ENCODE measurements at regions not wholly inside any gene's neighbourhood (a gene's known extent, or its start where the extent isn't known, plus 50 kb on each side); places are given as distances from the start of the nearest gene placed in this dataset.
"Not testable (repeated sequence)": the region's sequence is repeated elsewhere in the genome, so short reads cannot be mapped to it uniquely, and the experiment has no call there.

DNA sequence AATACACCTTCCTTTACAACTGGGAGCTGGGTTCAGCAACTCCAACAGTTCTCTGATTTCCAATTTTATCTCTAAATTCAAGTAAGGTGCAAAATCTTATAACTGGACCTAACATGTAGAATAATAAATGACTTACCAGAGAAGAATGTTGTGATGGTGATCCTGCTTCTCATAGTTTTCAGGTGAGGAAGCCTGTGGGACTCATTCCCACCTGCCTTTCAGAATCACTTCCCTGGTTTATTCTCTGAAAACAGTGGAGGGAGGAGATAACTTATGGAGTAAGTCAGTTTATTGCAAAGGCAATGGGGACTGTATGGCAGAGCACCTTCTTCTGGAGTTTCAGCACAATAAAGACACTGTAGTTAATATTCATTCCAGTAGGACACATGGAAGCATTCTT is 1188.2 kb upstream of the FAM98A start:
- no peak for DNase-seq

DNA sequence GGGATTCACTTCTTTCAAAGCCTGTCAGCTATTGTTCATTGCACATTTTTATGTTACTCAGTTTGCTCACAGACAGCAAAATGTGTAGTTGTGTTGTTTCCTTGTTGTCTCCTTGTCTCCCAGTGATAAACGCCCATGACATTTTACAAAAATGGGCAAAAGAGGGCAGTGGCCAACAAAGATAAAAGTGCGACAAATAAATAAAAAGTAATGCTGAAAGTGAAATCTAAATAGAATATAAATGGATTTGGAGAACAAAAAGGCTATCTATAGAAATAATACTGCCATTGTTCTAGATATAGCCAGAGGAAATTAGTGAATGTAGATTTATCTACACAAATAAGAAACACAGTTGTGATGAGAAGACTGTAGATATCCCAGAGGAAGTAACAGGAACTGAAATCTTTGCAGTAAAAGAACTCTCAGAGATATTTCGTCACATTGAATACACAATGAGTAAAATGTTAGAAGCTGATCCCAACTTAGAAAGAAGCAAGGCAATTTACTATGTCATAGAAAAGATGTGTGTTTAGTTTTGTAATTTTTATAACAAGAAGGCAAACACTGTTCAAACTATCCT is 1186.2 kb upstream of the FAM98A start:
- no peak for DNase-seq

DNA sequence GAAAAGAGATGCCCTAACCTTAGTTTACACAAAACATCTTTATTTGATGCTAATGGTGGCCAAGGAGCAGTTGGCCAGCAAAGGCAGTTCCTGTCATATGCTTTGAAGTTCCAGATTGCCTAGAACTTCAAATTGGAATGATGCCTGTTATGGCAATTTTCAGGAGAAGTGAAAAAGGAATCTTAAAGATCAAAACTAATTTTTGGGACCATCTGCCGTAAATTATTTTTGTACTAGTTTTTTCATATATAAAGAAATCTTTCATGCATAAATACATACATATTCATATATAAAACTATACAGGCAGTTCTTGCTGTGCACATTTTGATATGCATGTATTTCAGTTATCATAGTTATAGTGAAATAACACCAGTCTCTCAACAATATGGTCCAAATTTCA is 1185.6 kb upstream of the FAM98A start:
- no peak for DNase-seq

DNA sequence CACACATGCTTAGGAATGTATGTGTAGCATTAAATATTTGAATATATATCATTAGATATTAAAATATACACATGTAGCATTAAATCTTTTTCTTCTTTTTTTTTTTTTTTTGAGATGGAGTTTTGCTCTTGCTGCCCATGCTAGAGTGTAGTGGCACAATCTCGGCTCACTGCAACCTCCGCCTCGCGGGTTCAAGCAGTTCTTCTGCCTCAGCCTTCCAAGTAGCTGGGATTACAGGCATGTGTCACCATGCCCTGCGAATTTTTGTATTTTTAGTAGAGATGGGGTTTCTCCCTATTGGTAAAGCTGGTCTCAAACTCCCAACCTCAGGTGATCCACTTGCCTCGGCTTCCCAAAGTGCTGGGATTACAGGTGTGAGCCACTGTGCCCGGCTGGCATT is 1151.6 kb upstream of the FAM98A start:
- DNase-seq = not testable (repeated sequence)

DNA sequence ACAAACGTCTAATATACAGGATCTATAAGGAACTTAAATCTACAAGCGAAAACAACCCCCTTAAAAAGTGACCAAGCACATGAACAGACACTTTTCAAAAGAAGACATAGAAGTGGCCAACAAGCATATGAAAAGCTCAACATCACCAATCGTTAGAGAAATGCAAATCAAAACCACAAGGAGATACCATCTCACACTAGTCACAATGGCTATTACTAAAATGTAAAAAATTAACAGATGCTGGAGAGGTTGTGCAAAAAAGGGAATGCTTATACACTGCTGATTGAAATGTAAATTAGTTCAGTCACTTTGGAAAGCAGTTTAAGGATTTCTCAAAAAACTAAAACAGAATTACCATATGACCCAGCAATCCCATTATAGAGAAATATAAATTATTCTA is 1148.5 kb upstream of the FAM98A start:
- no peak for DNase-seq

DNA sequence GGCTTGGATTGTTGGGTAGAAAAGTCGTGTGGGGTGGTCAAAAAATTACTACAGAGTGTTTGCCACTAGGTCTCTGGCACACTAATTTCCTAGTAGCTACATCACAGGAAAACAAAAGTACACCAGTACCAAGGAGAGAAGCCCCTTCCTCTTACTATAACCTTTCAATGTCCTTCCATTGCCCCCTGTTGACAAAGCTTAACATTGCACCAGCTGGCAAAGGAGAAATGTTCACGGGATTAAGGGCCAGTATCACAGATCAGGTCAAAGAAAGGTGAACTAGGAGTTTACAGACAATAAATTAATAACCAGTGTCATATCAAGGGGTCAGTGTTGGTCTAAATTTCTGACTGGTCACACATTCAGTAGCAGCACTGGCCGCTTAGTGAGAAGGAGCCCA is 1139.6 kb upstream of the FAM98A start:
- no peak for DNase-seq

DNA sequence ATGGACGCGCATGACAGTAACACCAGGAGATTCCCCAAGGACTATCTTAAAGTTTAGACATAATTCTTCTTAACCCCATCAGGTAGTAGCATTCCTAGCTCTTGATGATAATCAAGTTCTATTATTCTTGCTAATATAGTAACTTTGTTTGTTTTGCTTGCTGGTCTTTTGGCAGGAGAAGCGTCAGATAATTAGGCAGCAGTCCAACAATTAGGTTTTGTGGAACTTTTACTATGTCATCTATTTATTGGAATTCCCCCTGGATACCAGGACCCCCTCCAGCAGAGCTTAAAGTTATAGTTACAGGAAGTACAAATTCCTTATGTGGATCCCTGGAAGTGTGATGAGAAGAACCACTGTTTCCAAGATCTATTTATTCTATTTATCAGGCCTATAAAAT is 1138.0 kb upstream of the FAM98A start:
- DNase-seq = no peak

DNA sequence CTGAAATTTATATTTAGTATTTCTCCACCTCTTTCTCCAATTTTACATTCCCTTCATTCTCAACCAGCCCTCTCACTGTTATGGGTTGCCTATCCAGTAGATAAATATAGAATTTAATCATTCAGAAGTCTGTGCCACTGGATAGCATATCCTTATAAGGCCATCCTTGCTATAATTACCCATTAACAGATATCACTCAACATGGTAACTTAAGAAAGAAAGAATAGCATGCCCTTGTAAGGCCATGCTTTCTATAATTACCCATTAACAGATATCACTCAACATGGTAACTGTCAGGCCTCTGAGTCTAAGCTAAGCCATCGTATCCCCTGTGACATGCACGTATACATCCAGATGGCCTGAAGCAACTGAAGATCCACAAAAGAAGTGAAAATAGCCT is 1137.4 kb upstream of the FAM98A start:
- no peak for DNase-seq

DNA sequence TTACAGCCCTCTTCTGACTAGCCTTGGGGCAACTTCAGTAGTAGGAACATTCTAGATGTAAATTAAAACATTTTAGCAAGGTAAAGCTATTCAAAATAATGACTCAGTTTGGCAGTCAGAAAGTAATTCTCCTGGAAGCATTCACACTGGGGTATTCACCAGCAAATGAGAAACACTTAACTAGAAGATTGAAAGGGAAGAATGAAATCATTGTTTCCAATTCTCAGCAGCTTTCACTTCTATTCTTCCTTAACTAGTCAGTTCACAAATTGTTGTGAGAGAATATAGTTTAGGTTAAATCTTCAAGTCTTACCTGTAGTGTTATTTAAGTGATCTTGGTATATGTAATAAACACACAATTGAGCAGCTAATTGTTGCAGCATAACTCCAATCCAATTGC is 1135.6 kb upstream of the FAM98A start:
- DNase-seq = no peak

DNA sequence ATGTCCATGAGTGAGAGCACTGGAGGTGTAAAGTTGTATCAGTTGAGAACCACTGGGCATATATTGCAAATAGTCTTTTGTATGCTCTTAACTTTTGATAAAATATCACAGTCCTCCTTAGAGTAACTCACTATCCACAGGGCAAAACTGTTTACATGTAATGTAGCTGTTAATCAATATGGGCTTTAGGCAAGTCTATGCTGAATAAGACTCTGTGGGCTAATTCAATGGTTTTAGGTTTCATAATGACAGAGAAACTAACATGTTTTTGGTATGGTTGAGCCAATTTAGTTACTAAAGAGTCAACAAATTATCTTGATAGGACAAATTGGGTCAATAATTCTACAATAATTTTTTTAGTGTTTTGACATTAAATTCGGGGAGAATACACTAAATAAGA is 1134.9 kb upstream of the FAM98A start:
- DNase-seq = no peak

DNA sequence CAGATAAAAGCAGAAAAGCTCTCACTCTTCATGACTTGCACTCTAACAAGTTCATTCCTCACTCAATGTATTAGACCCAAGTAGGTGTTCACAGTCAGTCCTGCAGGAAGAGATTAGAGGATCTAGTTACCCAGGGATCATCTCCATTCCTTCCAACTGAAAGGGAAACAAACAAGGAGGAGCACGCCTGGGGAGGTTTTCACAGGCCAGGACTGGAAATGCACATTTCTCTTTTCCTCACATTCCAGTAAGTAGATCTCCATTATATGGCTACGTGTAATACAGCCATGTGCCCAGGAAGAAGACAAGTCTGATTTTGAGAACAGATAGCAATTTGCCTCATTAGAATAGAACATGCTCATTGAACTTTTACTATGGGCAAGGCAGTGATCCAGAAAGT is 1132.2 kb upstream of the FAM98A start:
- no peak for DNase-seq

DNA sequence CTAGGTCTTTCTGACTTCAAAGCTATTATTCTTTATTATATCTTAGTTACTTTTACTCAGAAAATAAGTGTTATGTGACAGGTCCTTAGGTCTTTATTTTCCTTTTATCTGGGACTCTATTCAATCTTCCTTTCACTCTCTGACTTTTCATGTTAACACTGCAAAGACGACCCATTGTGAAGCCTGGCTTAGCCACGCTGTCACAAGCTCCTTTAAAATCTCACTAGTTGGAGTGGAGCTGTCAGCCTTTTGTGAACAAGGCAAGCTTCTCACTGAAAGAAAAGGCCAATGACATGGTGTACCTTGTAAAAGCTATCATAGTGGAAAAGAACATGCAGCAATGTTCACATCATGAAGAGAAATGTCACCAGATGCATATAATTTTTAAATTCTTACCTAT is 1130.7 kb upstream of the FAM98A start:
- DNase-seq = no peak

DNA sequence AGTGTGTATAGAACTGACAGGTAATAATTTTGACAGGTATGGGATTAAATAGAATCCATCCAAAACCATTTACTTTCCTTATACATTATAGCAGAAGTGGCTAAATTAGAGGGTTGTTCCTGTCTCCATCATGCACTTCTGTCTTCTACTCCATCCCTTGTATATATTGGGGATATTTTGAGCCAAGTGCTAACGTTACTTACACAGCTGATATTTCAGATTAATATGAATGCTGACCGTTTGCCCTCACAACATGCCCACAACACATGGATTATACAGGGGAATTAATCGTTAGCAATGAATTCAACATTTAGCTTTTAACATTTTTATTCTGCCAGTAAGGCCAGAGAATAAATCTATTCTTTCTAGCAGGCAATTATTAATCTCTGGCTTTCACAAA is 1125.0 kb upstream of the FAM98A start:
- no peak for DNase-seq

DNA sequence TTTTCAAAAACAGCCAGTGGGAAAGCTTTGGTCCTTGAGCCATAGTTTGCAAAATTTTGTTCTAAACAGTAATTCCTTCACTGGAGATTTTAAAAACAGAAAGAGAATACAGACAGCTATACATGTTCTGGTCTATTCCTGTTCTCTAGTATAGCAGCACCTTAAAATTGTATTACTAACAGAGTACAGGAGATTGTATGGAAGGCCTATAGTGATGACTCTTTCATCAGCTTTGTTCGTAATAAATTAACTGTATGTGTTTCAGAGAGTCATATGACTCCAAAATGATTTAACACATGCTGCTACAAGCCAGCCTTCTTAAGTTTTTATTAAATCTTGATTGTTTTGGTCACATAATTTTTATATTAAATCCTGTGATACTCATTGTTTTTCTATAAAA is 1124.6 kb upstream of the FAM98A start:
- DNase-seq = no peak

DNA sequence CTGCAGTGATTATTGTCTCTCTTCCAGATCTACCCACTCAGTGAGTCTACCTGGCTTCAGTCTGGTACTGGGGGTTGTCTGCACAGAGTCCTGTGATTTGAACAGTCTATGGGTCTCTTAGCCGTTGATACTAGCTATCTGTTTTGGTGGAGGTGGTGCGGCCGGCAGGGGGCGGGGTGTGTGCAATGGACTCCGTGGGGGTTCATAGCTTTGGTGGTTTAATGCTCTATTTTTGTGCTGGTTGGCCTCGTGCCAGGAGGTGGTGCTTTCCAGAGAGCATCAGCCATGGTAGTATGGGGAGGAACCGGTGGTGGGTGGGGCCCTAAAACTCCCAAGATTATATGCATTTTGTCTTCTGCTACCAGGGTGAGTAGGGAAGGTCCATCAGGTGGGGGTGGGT is 1120.1 kb upstream of the FAM98A start:
- no peak for DNase-seq

DNA sequence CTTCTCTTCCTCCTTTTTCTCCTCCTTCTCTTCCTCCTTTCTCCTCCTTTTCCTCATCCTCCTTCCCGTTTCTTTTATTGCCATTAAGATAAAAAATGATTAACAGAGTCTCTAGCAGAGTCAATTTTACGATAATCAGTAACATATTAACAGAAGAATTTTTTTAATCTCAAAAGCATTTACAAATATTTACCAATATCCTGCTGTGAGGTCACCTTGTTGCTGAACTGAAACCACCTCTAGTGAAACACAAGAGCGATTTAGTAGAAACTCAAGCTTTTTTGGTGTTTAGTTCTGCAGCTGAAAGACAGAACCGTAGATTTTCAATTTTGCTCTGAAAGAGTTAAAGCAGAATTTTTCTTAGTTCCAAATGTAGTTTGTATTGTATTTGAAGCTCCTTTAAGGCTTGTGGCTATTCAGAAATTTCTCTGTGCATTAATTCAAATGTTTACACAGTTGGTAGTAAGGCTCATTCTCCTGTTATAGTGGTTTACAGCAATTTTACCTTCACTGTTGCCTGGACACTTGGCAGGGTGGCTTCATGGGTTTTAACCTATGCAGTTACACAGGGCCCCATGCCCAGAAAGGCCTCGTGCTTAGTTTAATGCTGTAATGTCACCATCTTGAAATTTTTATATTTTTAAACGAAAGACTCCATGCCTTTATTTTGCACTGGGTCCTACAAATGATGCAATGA is 1106.6 kb upstream of the FAM98A start:
- DNase-seq = no peak

DNA sequence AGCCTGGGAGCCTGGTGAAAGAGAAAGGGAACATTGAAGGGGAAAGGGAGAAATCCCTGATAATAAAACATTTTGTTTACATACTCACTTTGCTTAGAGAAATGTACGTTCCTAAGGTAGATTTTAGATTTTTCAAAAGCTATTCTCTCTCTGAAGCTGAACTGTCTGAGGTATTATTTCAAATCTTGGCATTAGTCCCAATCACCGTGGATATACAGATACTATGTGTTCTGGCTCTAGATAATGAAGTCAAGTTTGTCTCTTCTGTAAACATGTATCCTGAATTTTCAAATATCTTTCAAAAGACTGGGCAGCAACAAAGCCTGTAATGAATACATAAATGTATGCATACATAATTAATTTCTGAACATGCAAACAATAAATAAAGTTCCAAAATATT is 1104.2 kb upstream of the FAM98A start:
- DNase-seq = no peak

DNA sequence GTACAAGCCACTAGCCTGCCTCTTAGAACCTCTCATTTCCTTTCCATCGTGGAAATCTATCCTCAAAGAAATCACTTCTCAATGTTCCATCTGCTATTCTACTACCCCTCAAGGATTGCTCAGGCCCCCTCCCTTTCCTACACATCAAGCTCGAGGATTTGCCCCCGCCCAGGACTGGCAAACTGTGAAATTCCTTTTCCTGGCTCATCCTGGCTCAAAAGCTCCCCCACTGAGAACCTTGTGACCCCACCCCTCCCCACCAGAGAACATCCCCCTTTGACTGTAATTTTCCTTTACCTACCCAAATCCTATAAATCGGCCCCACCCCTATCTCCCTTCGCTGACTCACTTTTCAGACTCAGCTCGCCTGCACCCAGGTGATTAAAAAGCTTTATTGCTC is 1103.3 kb upstream of the FAM98A start:
- DNase-seq = not testable (repeated sequence)

DNA sequence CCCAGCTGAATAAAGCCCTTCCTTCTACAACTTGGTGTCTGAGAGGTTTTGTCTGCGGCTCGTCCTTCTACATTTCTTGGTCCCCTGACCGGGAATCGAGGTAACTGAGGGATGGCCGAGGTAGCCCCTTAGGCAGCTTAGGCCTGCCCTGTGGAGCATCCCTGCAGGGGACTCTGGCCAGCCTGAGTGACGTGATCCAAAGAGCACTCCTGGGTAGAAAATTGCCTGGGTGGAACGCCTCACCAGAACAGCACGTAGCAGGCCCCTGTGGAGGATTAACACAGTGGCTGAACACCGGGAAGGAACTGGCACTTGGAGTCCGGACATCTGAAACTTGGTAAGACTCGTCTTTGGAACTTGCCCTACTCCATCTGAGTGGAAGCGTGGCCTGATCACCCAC is 1078.5 kb upstream of the FAM98A start:
- not testable (repeated sequence) for DNase-seq

DNA sequence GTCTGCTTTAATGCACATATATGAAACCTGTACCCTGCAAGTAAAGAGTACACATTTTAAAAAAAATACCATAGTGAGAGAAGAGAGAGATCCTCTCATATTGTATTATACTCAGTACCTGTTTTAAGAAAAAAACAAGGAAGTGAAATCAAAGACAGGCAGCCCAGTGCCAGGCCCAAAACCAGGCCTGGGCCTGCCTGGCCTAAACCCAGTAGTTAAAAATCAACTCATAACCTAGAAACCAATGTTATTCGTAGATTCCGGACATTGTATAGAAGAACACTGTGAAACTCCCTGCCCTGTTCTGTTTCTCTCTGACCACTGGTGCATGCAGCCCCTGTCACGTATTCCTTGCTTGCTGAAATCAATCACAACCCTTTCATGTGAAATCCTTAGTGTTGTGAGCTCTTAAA is 1078.0 kb upstream of the FAM98A start:
- DNase-seq = not testable (repeated sequence)

DNA sequence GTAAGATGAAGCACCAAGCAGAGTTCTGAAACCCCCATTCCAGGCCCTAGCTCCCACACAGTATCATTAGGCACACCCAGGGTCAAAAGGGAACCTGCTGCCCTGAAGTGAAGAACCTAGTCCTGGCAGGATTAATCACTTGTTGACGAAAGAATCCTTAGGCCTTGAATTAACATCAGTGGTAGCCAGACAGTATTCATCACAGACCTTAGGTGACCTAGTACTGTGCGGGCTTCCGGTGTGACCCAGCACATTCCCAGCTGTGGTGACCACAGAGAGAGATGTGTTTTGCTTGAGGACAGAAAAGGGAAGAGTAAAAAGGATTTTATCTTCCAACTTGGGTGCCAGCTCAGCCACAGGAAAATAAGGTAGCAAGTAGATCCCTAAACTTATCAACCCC is 1071.4 kb upstream of the FAM98A start:
- DNase-seq = no peak

DNA sequence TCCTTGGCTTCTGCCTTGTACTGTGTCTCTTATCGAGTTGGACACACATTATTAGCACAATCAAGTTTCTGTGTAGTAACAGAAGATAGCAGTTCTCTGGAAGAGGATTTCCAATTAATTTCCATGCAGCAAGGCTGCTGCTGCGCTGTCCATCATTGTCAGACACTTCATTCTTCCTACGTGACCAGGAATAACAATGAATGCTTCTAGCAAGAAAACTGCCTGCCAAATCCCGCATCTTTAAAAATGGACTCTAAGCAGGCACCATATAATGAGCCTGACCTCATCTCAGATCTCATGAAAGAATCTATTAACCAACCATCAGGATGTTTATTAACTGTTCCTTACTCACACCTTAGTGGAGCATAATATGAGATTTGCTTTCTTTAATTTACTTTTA is 1067.7 kb upstream of the FAM98A start:
- DNase-seq = no peak

DNA sequence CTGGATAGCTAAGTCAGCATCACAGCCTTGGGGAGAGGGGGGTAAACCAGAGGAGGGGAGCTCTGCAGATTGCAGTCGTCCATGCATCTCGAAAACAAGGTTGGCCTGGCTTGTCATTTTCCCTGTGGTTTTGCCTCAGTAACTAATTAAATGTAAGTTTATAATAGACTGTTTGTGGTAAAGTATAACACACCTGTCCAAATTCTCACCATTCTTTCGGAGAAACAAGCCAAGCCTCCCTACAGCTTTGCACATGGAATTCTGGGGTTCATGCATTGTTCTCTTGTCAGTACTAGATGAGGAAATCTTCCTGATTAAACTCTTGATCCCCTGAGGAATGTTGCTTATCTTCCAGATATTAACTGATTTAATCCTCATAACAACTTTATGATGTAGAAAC is 1065.2 kb upstream of the FAM98A start:
- no peak for DNase-seq

DNA sequence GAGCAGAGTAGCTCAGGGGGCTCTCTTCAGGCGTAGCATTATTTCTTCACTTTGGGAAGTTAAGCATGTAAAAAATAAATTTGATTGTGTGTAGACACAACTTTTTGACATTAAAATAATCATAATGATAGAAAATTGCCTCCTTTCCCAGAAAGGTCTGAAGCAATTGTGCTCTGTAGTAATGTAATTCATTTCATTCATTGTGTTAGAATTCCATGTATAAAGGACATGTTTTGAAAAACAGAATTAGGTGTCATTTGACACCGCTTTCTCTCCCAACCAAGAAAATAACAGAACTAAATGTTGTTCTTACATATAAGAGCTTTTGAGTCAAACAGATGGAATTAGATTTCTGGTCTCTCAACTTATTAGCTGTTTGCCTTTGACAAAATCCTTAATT is 1064.2 kb upstream of the FAM98A start:
- DNase-seq = no peak

DNA sequence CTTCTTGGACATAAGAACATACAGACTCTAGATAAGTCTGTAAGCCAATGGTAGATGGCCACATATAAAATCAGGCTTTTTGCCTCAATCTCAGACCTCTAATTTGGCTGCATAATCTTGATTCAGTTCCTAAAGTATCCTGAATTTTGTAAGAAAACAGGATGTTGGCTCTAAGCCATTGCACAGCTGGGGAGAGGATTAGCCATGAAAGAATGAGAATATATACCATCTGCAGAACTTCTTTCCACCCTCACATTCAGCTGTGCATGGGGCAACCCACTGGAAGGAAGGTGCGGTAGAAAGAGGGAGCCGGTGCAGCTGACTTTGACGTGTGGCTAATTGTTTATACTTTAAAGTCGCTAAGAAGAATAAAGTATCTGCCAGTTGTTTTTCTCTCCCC is 1061.6 kb upstream of the FAM98A start:
- no peak for DNase-seq

Measured in NK-92 treated with Interleukin-12 subunit alpha and Interleukin-12 subunit beta, amount 100 ng/mL, for 24 hours (cell line).